HUES48 (cell line): ENCODE measurements at regions not wholly inside any gene's neighbourhood (a gene's known extent, or its start where the extent isn't known, plus 50 kb on each side); places are given as distances from the start of the nearest gene placed in this dataset.

Experiments used
- H3K27ac ChIP-seq: one replicate; pipeline ENCODE4 v1.7.0; 2013; ENCODE audit warnings: low read depth, low read length, inconsistent platforms
- H3K27me3 ChIP-seq: 2 replicates; pipeline ENCODE4 v1.6.1; 2013; ENCODE audit warnings: mild to moderate bottlenecking, low read length; ENCODE audit not compliant: control insufficient read depth, insufficient read depth
- H3K36me3 ChIP-seq: 2 replicates; pipeline ENCODE4 v1.6.1; 2013; ENCODE audit warnings: low read length; ENCODE audit not compliant: control insufficient read depth, insufficient read depth
- H3K4me1 ChIP-seq: 2 replicates; pipeline ENCODE4 v1.6.1; 2013; ENCODE audit warnings: mild to moderate bottlenecking, low read length; ENCODE audit not compliant: control insufficient read depth, insufficient read depth
- H3K4me3 ChIP-seq: 2 replicates; pipeline ENCODE4 v1.5.1; 2013; ENCODE audit warnings: mild to moderate bottlenecking, low read depth, low read length
- H3K9ac ChIP-seq: 2 replicates; pipeline ENCODE4 v1.6.1; 2013; ENCODE audit warnings: mild to moderate bottlenecking, low read depth, low read length, moderate library complexity
- H3K9me3 ChIP-seq: 2 replicates; pipeline ENCODE4 v1.6.1; 2013; ENCODE audit warnings: low read length; ENCODE audit not compliant: control insufficient read depth, insufficient read depth

GRCh38 chr6:109315341-109316110 lies 66.7 kb downstream of the CD164 start:
- Histone ChIP-seq H3K36me3 (no peaks in the 10 kb centered on the region), H3K4me1 (no peaks in the 10 kb centered on the region), H3K9ac (no peak overlapping the region), H3K27me3 (no peaks in the 10 kb centered on the region), H3K27ac (no peak overlapping the region), H3K4me3 (no peak overlapping the region), H3K9me3 (no peaks in the 10 kb centered on the region)

DNA sequence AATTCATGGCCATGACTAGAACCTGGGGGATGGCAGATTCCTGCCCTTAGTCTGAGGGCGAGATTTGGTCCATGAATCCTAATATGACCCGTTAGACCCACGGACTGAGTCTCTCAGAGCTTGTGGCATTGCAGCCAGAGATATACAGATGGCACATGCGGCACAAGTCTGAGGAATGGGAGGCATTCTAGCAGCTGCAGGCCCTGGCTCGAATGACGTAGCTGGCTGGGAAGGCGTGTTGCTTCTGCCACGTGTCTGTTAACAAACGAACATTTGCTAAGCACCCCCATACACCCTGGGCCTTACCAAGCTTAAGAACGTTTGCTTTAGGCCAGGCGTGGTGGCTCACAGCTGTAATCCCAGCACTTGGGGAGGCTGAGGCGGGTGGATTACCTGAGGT lies 68.0 kb downstream of the CD164 start:
- Histone ChIP-seq H3K27ac (no peak overlapping the region), H3K27me3 (no peaks in the 10 kb centered on the region), H3K9ac (no peak overlapping the region), H3K36me3 (no peaks in the 10 kb centered on the region), H3K4me1 (no peaks in the 10 kb centered on the region), H3K9me3 (no peaks in the 10 kb centered on the region), H3K4me3 (no peak overlapping the region)

DNA sequence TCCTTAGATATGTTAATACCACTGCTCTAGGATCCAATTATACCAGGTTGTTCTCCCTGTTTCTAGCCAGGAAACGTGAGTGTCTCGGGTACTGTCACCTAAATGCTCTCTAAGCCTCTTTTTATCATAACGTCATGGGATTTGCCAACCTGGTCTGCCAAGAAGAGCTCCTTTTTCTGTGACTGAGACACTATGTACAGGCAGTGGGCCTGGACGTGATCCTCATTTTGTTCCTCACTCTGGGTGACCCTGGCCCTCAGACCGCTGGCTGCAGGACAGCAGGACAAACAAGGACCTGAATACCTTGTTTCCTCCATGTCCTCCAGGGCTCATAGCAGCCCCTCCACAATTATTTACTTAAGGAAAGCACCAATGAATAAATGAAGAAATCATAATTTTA lies 69.1 kb downstream of the CD164 start:
- Histone ChIP-seq H3K9ac (no peak overlapping the region), H3K36me3 (no peaks in the 10 kb centered on the region), H3K4me1 (no peaks in the 10 kb centered on the region), H3K9me3 (no peaks in the 10 kb centered on the region), H3K27me3 (no peaks in the 10 kb centered on the region), H3K27ac (no peak overlapping the region), H3K4me3 (no peak overlapping the region)

- H3K9me3 ChIP-seq: no peaks in the 10 kb centered on the region
- H3K36me3 ChIP-seq: no peaks in the 10 kb centered on the region
- no peaks in the 10 kb centered on the region for H3K4me1 ChIP-seq
- H3K9ac ChIP-seq: no peak overlapping the region
- H3K27me3 ChIP-seq: no peaks in the 10 kb centered on the region
- H3K27ac ChIP-seq: no peak overlapping the region
- no peak overlapping the region for H3K4me3 ChIP-seq
These were observed 70.8 kb downstream of the CD164 start for GRCh38 chr6:109311471-109311870.

GRCh38 chr6:109309917-109310316 lies 72.3 kb downstream of the CD164 start:
- Histone ChIP-seq H3K9ac (no peak overlapping the region), H3K4me1 (no peaks in the 10 kb centered on the region), H3K36me3 (no peaks in the 10 kb centered on the region), H3K9me3 (no peaks in the 10 kb centered on the region), H3K27me3 (no peaks in the 10 kb centered on the region), H3K27ac (no peak overlapping the region), H3K4me3 (no peak overlapping the region)

GRCh38 chr6:109308018-109308492 lies 74.2 kb downstream of the CD164 start:
- Histone ChIP-seq H3K9me3 (no peaks in the 10 kb centered on the region), H3K36me3 (no peaks in the 10 kb centered on the region), H3K27me3 (no peaks in the 10 kb centered on the region), H3K4me1 (no peaks in the 10 kb centered on the region), H3K9ac (no peak overlapping the region), H3K27ac (no peak overlapping the region), H3K4me3 (no peak overlapping the region)

GRCh38 chr6:109306733-109307132 lies 75.5 kb downstream of the CD164 start:
- H3K4me3 ChIP-seq: no peak overlapping the region
- H3K9me3 ChIP-seq: no peaks in the 10 kb centered on the region
- no peaks in the 10 kb centered on the region for H3K4me1 ChIP-seq
- no peaks in the 10 kb centered on the region for H3K36me3 ChIP-seq
- no peak overlapping the region for H3K9ac ChIP-seq
- no peaks in the 10 kb centered on the region for H3K27me3 ChIP-seq
- H3K27ac ChIP-seq: no peak overlapping the region

- H3K4me1 ChIP-seq: no peaks in the 10 kb centered on the region
These were observed 77.2 kb downstream of the CD164 start for GRCh38 chr6:109305028-109305427.

GRCh38 chr6:109304284-109305015 lies 77.8 kb downstream of the CD164 start:
- Histone ChIP-seq H3K4me1 (no peaks in the 10 kb centered on the region), H3K9me3 (no peaks in the 10 kb centered on the region), H3K4me3 (no peak overlapping the region), H3K9ac (no peak overlapping the region), H3K27me3 (no peaks in the 10 kb centered on the region), H3K36me3 (no peaks in the 10 kb centered on the region), H3K27ac (no peak overlapping the region)

More at GRCh38 chr6:109305028-109305427, 77.2 kb downstream of the CD164 start:
- no peak overlapping the region for H3K4me3 ChIP-seq
- no peaks in the 10 kb centered on the region for H3K36me3 ChIP-seq
- H3K27ac ChIP-seq: no peak overlapping the region
- H3K9ac ChIP-seq: no peak overlapping the region
- H3K9me3 ChIP-seq: no peaks in the 10 kb centered on the region
- no peaks in the 10 kb centered on the region for H3K27me3 ChIP-seq

DNA sequence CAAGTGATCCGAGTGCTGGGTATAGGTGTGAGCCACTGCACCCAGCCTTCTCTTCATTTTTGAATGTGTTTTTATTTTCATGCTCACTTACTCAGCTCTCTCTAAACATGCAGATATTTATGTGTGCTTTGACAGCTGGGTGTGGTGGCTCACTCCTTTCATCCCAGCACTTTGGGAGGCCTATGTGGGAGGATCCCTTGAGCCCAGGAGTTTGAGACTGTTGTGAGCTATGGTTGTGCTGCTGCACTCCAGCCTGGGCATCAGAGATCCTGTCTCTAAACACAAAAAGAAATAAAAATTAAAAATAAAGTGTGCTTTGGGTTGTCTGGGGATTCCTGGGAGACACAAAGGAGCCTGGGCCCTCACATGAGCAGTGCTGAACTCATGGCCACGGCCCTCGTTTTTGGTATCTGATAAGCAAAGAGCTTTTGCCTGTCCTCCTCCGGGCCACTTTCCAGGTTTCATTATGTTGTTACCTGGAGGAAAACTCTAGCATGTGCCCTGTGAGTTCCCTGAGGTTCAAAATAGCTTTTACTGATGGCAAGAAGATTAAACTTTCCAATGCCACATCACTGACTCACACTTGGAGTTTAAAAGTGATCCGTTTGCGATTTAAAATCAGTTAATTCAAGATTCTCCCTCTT lies 78.5 kb downstream of the CD164 start:
- H3K4me1 ChIP-seq: no peaks in the 10 kb centered on the region
- no peak overlapping the region for H3K4me3 ChIP-seq
- no peaks in the 10 kb centered on the region for H3K36me3 ChIP-seq
- no peak overlapping the region for H3K9ac ChIP-seq
- no peaks in the 10 kb centered on the region for H3K27me3 ChIP-seq
- H3K9me3 ChIP-seq: no peaks in the 10 kb centered on the region
- no peak overlapping the region for H3K27ac ChIP-seq

GRCh38 chr6:109303164-109303563 lies 79.1 kb downstream of the CD164 start:
- Histone ChIP-seq H3K9me3 (no peaks in the 10 kb centered on the region), H3K4me3 (no peak overlapping the region), H3K4me1 (0 out of 2 replicates have a peak, but pooled peaks cover 3% of the 10 kb centered on the region), H3K9ac (no peak overlapping the region), H3K27me3 (no peaks in the 10 kb centered on the region), H3K27ac (no peak overlapping the region), H3K36me3 (no peaks in the 10 kb centered on the region)
